Panc1 (cell line): ENCODE measurements at regions not wholly inside any gene's neighbourhood (a gene's known extent, or its start where the extent isn't known, plus 50 kb on each side); places are given as distances from the start of the nearest gene placed in this dataset.

Experiments used
- ATAC-seq: fragments of 200-7000 bp; cut with Tn5 transposase; 2 replicates; pipeline ENCODE4 v1.9.1; 2020; ENCODE audit warnings: mild to moderate bottlenecking, moderate library complexity
- BruUV-seq: library from RNA; stranded (reverse); fragments of 400-500 nt; replicated peaks from 2 replicates; lab custom pipeline; 2021; lab: Mats Ljungman, UMichigan
- CTCF ChIA-PET: fragments of 300-600 bp; sonication (Branson Sonifier 250); formaldehyde crosslinking; loops from one replicate; lab custom pipeline; 2022; ENCODE audit warnings: antibody characterized with exemption; lab: Charles Lee
- POLR2A ChIA-PET: fragments of 300-600 bp; sonication (Branson Sonifier 250); formaldehyde crosslinking; loops from one replicate; lab custom pipeline; 2022; ENCODE audit warnings: antibody characterized with exemption; lab: Charles Lee
- DNase-seq: peaks from one replicate; pipeline ENCODE4 v3.0.0-alpha.2; 2010; ENCODE audit warnings: low read depth, low spot score
- H3K27ac ChIP-seq: 2 replicates; pipeline ENCODE4 v1.5.1; 2011; ENCODE audit warnings: mild to moderate bottlenecking, low read length, inconsistent platforms
- H3K27me3 ChIP-seq: fragments of 200-500 bp; sonication (Bioruptor generic); 2 replicates; pipeline ENCODE4 v1.6.0; 2014; ENCODE audit warnings: low read length, inconsistent platforms; ENCODE audit not compliant: control insufficient read depth, insufficient read depth
- H3K36me3 ChIP-seq: fragments of 200-500 bp; sonication (Bioruptor generic); 2 replicates; pipeline ENCODE4 v1.5.1; 2014; ENCODE audit warnings: inconsistent platforms, mild to moderate bottlenecking, low read length, moderate library complexity; ENCODE audit not compliant: control insufficient read depth, insufficient read depth
- H3K4me1 ChIP-seq: 2 replicates; pipeline ENCODE4 v1.5.1; 2011; ENCODE audit warnings: inconsistent platforms, mild to moderate bottlenecking, low read length, moderate library complexity; ENCODE audit not compliant: control insufficient read depth, insufficient read depth
- H3K4me3 ChIP-seq, 2 experiments: 2 replicates each; pipeline ENCODE4 v1.5.1; 2011 to 2012; ENCODE audit warnings: low read depth in 2 of 2, low read length in 2 of 2, mild to moderate bottlenecking in 2 of 2, inconsistent platforms in 1 of 2, moderate library complexity in 1 of 2
- H3K9me3 ChIP-seq: fragments of 200-500 bp; sonication (Bioruptor generic); 2 replicates; pipeline ENCODE4 v1.5.1; 2014; ENCODE audit warnings: low read depth, mild to moderate bottlenecking, inconsistent platforms, low read length, moderate library complexity; ENCODE audit not compliant: control insufficient read depth, insufficient read depth
- CTCF ChIP-seq: fragments of 450-650 bp; IDR thresholded peaks from 2 replicates; pipeline ENCODE4 v1.5.1; 2017; ENCODE audit warnings: mild to moderate bottlenecking
- POLR2AphosphoS5 ChIP-seq: IDR thresholded peaks from 2 replicates; pipeline ENCODE4 v1.6.1; 2012; ENCODE audit warnings: mild to moderate bottlenecking, low read depth, low read length, moderate library complexity
- REST ChIP-seq, 2 experiments: IDR thresholded peaks; 2 replicates each; pipeline ENCODE4 v1.6.1; 2011 to 2012; ENCODE audit warnings: low read depth in 2 of 2, control low read depth in 1 of 2, low read length in 1 of 2, mild to moderate bottlenecking in 1 of 2, moderate library complexity in 1 of 2; ENCODE audit not compliant: insufficient read depth in 1 of 2
- SIN3A ChIP-seq: IDR thresholded peaks from 2 replicates; pipeline ENCODE4 v1.6.1; 2012; ENCODE audit warnings: low read depth, mild to moderate bottlenecking, low read length, moderate library complexity, borderline replicate concordance; ENCODE audit not compliant: insufficient read depth
- TCF7L2 ChIP-seq: IDR thresholded peaks from 2 replicates; pipeline ENCODE4 v1.6.1; 2011; ENCODE audit warnings: mild to moderate bottlenecking, low read depth, low read length, inconsistent platforms
- in situ Hi-C: cut with HindIII; loops from 2 replicates; pipeline ENCODE4 v1.10.0; 2016; ENCODE audit warnings: low sequenced_read_pairs, low pct_unique_long_range_greater_than_20kb
- intact Hi-C: fragments of 100-400 bp; cut with micrococcal nuclease; formaldehyde crosslinking; loops from one replicate; pipeline ENCODE4 v1.10.0; 2022; ENCODE audit not compliant: unreplicated experiment

- Histone ChIP-seq H3K4me3 (no peak overlapping the region), H3K36me3 (no peaks in the 10 kb centered on the region), H3K4me1 (no peaks in the 10 kb centered on the region), H3K9me3 (no peaks in the 10 kb centered on the region), H3K27me3 (peaks cover 3% of the 10 kb centered on the region; the same call in 1 of the 2 replicates), H3K27ac (no peak overlapping the region)
- no TSS peak for BruUV-seq
- intact Hi-C loops (loop anchor here (10.0 kb wide), 1 partner anchor 365 kb away; no protein-coding TSS in a partner anchor), in situ Hi-C loops (no loop called here)
- TF ChIP-seq SIN3A (no peak), REST (IDR thresholded peaks at IDR 0.05; ENCODE audit: insufficient read depth in 1 of 2, low read depth in 2 of 2, low read length in 1 of 2) (no peak), POLR2AphosphoS5 (no peak), CTCF (no peak), TCF7L2 (no peak)
- ChIA-PET POLR2A (no interaction called here), CTCF (interaction anchor here (1.3 kb wide), 1 partner anchor 357 kb away, joined by 4 read pairs; no protein-coding TSS in a partner anchor)
- no peak for DNase-seq
- ATAC-seq = no peak
Measured at GRCh38 chr5:56470007-56470406, 236.9 kb upstream of the ANKRD55 start.

GRCh38 chr5:56468277-56468676 lies 235.1 kb upstream of the ANKRD55 start:
- in situ Hi-C loops (no loop called here), intact Hi-C loops (loop anchor here (10.0 kb wide), 1 partner anchor 193 kb away; no protein-coding TSS in a partner anchor)
- no peak for ATAC-seq
- no peak for TF ChIP-seq REST (IDR thresholded peaks at IDR 0.05; ENCODE audit: insufficient read depth in 1 of 2, low read depth in 2 of 2, low read length in 1 of 2)
- TF ChIP-seq TCF7L2 = no peak
- no peak for TF ChIP-seq SIN3A
- no peak for TF ChIP-seq CTCF
- no peak for TF ChIP-seq POLR2AphosphoS5
- H3K9me3 ChIP-seq = no peaks in the 10 kb centered on the region
- CTCF ChIA-PET = no interaction called here
- no peaks in the 10 kb centered on the region for H3K36me3 ChIP-seq
- POLR2A ChIA-PET = no interaction called here
- H3K4me3 ChIP-seq = no peak overlapping the region
- no TSS peak for BruUV-seq
- no peak overlapping the region for H3K27ac ChIP-seq
- H3K4me1 ChIP-seq = no peaks in the 10 kb centered on the region
- H3K27me3 ChIP-seq = peaks cover 3% of the 10 kb centered on the region; the same call in 1 of the 2 replicates
- DNase-seq = no peak
